Type B pancreatic cell (in vitro differentiated cells): ENCODE measurements at regions not wholly inside any gene's neighbourhood (a gene's known extent, or its start where the extent isn't known, plus 50 kb on each side); places are given as distances from the start of the nearest gene placed in this dataset.

ENCODE experiments used
- DNase-seq: peaks from one replicate; pipeline ENCODE4 v3.0.0; 2021; ENCODE audit warnings: mixed read lengths; ENCODE audit not compliant: unreplicated experiment; ENCODE audit errors: extremely low spot score
- H3K27ac Mint-ChIP-seq: 2 replicates; pipeline ENCODE4 v1.8.0; 2021; ENCODE audit warnings: mild to moderate bottlenecking, mixed read lengths
- H3K27me3 Mint-ChIP-seq: 2 replicates; pipeline ENCODE4 v1.8.0; 2021; ENCODE audit warnings: mixed read lengths
- H3K36me3 Mint-ChIP-seq: 2 replicates; pipeline ENCODE4 v1.8.0; 2021; ENCODE audit warnings: mixed read lengths
- H3K4me1 Mint-ChIP-seq: one replicate; pipeline ENCODE4 v1.8.0; 2021; ENCODE audit warnings: mixed read lengths; ENCODE audit not compliant: unreplicated experiment
- H3K4me3 Mint-ChIP-seq: 2 replicates; pipeline ENCODE4 v1.8.0; 2021; ENCODE audit warnings: mild to moderate bottlenecking, mixed read lengths
- H3K9me3 Mint-ChIP-seq: 2 replicates; pipeline ENCODE4 v1.8.0; 2021; ENCODE audit warnings: mixed read lengths
- CTCF ChIP-seq: fragments of 200-600 bp; sonication (generic); conservative IDR thresholded peaks from 2 replicates; pipeline ENCODE4 v1.5.0; 2021; ENCODE audit warnings: antibody characterized with exemption, mild to moderate bottlenecking

- Mint-ChIP-seq H3K4me1 (peaks cover under 1% of the 10 kb centered on the region), H3K27ac (no peak overlapping the region), H3K4me3 (no peak overlapping the region), H3K36me3 (no peaks in the 10 kb centered on the region), H3K9me3 (no peaks in the 10 kb centered on the region), H3K27me3 (peaks cover 5% of the 10 kb centered on the region)
- no peak for TF ChIP-seq CTCF
- no peak for DNase-seq
Measured at GRCh38 chr2:150690870-150691269, 203.4 kb upstream of the RND3 start.

GRCh38 chr2:150690261-150690660 is 202.8 kb upstream of the RND3 start:
- no peaks in the 10 kb centered on the region for H3K36me3 Mint-ChIP-seq
- no peak overlapping the region for H3K4me3 Mint-ChIP-seq
- no peak for DNase-seq
- no peak for TF ChIP-seq CTCF
- peaks cover 5% of the 10 kb centered on the region for H3K27me3 Mint-ChIP-seq
- H3K9me3 Mint-ChIP-seq = no peaks in the 10 kb centered on the region
- H3K27ac Mint-ChIP-seq = no peak overlapping the region
- H3K4me1 Mint-ChIP-seq = peaks cover 4% of the 10 kb centered on the region

GRCh38 chr2:150689590-150689989 is 202.1 kb upstream of the RND3 start:
- no peak for TF ChIP-seq CTCF
- H3K4me3 Mint-ChIP-seq = no peak overlapping the region
- no peaks in the 10 kb centered on the region for H3K36me3 Mint-ChIP-seq
- no peak overlapping the region for H3K27ac Mint-ChIP-seq
- H3K27me3 Mint-ChIP-seq = peaks cover 5% of the 10 kb centered on the region
- peaks cover 8% of the 10 kb centered on the region for H3K4me1 Mint-ChIP-seq
- no peaks in the 10 kb centered on the region for H3K9me3 Mint-ChIP-seq
- DNase-seq = no peak

GRCh38 chr2:150688016-150688415 is 200.5 kb upstream of the RND3 start:
- Mint-ChIP-seq H3K27me3 (no peaks in the 10 kb centered on the region), H3K27ac (no peak overlapping the region), H3K36me3 (no peaks in the 10 kb centered on the region), H3K4me1 (peaks cover 8% of the 10 kb centered on the region), H3K4me3 (no peak overlapping the region), H3K9me3 (no peaks in the 10 kb centered on the region)
- DNase-seq = no peak
- no peak for TF ChIP-seq CTCF

GRCh38 chr2:150686391-150686790 is 198.9 kb upstream of the RND3 start:
- peaks cover 13% of the 10 kb centered on the region for H3K4me1 Mint-ChIP-seq
- peaks cover 1% of the 10 kb centered on the region for H3K9me3 Mint-ChIP-seq
- DNase-seq = no peak
- no peak for TF ChIP-seq CTCF
- H3K36me3 Mint-ChIP-seq = no peaks in the 10 kb centered on the region
- H3K4me3 Mint-ChIP-seq = no peak overlapping the region
- no peaks in the 10 kb centered on the region for H3K27me3 Mint-ChIP-seq
- H3K27ac Mint-ChIP-seq = no peak overlapping the region
